HEK293 (cell line): ENCODE measurements at regions not wholly inside any gene's neighbourhood (a gene's known extent, or its start where the extent isn't known, plus 50 kb on each side); places are given as distances from the start of the nearest gene placed in this dataset.
A peak's percentile ranks its signal among the peaks of the same experiment; 100 is the strongest.
"Not testable (repeated sequence)": the region's sequence is repeated elsewhere in the genome, so short reads cannot be mapped to it uniquely, and the experiment has no call there.

Source experiments
- CTCF ChIA-PET: fragments of 350-600 bp; formaldehyde crosslinking; extraction: SDS; loops from one replicate; lab custom pipeline; 2021; ENCODE audit warnings: antibody characterized with exemption; lab: Yijun Ruan, JAX
- POLR2A ChIA-PET: fragments of 300-600 bp; formaldehyde crosslinking; extraction: SDS; loops from one replicate; lab custom pipeline; 2020; ENCODE audit warnings: antibody characterized with exemption, inconsistent platforms; lab: Yijun Ruan, JAX
- H3K27ac ChIP-seq: fragments of 200-500 bp; sonication (Bioruptor generic); 2 replicates; pipeline ENCODE4 v1.5.1; 2014; ENCODE audit warnings: low read depth, low read length, control low read depth, inconsistent platforms; ENCODE audit errors: extremely low read depth
- H3K36me3 ChIP-seq, 2 experiments: fragments of 200-500 bp in 1 of 2; sonication (Bioruptor generic) in 1 of 2; 1 replicate in 1 of 2; 2 replicates in 1 of 2; pipeline ENCODE4 v1.5.1; 2014 to 2017; ENCODE audit warnings: inconsistent platforms in 2 of 2, low read length in 2 of 2; ENCODE audit not compliant: control insufficient read depth in 2 of 2, insufficient read depth in 1 of 2
- H3K4me1 ChIP-seq: fragments of 200-500 bp; sonication (Bioruptor generic); 2 replicates; pipeline ENCODE4 v1.5.1; 2014; ENCODE audit warnings: mild to moderate bottlenecking, low read length, inconsistent platforms; ENCODE audit not compliant: control insufficient read depth, insufficient read depth
- H3K4me3 ChIP-seq: 2 replicates; pipeline ENCODE4 v1.5.1; 2011; ENCODE audit warnings: low read depth, mild to moderate bottlenecking, control low read depth, low read length, moderate library complexity
- H3K9me3 ChIP-seq: fragments of 200-500 bp; sonication (Bioruptor generic); 2 replicates; pipeline ENCODE4 v1.5.1; 2014; ENCODE audit warnings: low read depth, low read length, inconsistent platforms; ENCODE audit not compliant: control insufficient read depth, insufficient read depth
- GLIS2 ChIP-seq: fragments of 450-650 bp; formaldehyde crosslinking; IDR thresholded peaks from 2 replicates; pipeline ENCODE4 v1.5.1; 2016; ENCODE audit warnings: missing biosample characterization, missing genetic modification characterization
- IKZF3 ChIP-seq: fragments of 450-650 bp; IDR thresholded peaks from 2 replicates; pipeline ENCODE4 v1.5.0; 2018; ENCODE audit warnings: missing biosample characterization, mild to moderate bottlenecking, missing genetic modification characterization, moderate library complexity
- OVOL3 ChIP-seq: fragments of 450-650 bp; formaldehyde crosslinking; IDR thresholded peaks from 2 replicates; pipeline ENCODE4 v1.5.1; 2016; ENCODE audit warnings: missing biosample characterization, missing genetic modification characterization
- SETDB1 ChIP-seq: IDR thresholded peaks from one replicate; pipeline ENCODE4 v1.6.1; 2017; ENCODE audit warnings: mild to moderate bottlenecking, low read length, moderate library complexity, mixed read lengths; ENCODE audit not compliant: insufficient read length
- ZNF132 ChIP-seq: fragments of 450-650 bp; formaldehyde crosslinking; IDR thresholded peaks from 2 replicates; pipeline ENCODE4 v1.5.1; 2017; ENCODE audit warnings: missing biosample characterization, missing genetic modification characterization, borderline replicate concordance
- ZNF157 ChIP-seq: fragments of 450-650 bp; formaldehyde crosslinking; IDR thresholded peaks from 2 replicates; pipeline ENCODE4 v1.5.1; 2016; ENCODE audit warnings: missing biosample characterization, missing genetic modification characterization
- ZNF202 ChIP-seq: fragments of 450-650 bp; formaldehyde crosslinking; IDR thresholded peaks from 2 replicates; pipeline ENCODE4 v1.5.1; 2016; ENCODE audit warnings: missing biosample characterization, missing genetic modification characterization, borderline replicate concordance
- ZNF23 ChIP-seq: fragments of 450-650 bp; formaldehyde crosslinking; IDR thresholded peaks from 2 replicates; pipeline ENCODE4 v1.5.1; 2016; ENCODE audit warnings: missing biosample characterization, missing genetic modification characterization, borderline replicate concordance
- ZNF266 ChIP-seq: fragments of 450-650 bp; formaldehyde crosslinking; IDR thresholded peaks from 2 replicates; pipeline ENCODE4 v1.5.1; 2016; ENCODE audit warnings: missing biosample characterization, missing genetic modification characterization, low read depth
- ZNF521 ChIP-seq: fragments of 450-650 bp; formaldehyde crosslinking; IDR thresholded peaks from 2 replicates; pipeline ENCODE4 v1.5.1; 2017; ENCODE audit warnings: missing biosample characterization, mild to moderate bottlenecking, missing genetic modification characterization
- ZNF529 ChIP-seq: fragments of 450-650 bp; formaldehyde crosslinking; IDR thresholded peaks from 2 replicates; pipeline ENCODE4 v1.5.1; 2017; ENCODE audit warnings: missing genetic modification characterization, missing biosample characterization; ENCODE audit not compliant: insufficient replicate concordance
- ZNF596 ChIP-seq: fragments of 450-650 bp; IDR thresholded peaks from 2 replicates; pipeline ENCODE4 v1.5.0; 2018; ENCODE audit warnings: missing biosample characterization, mild to moderate bottlenecking, missing genetic modification characterization, moderate library complexity
- ZNF626 ChIP-seq: fragments of 450-650 bp; sonication (Bioruptor Pico); formaldehyde crosslinking; IDR thresholded peaks from 2 replicates; pipeline ENCODE4 v1.5.1; 2018; ENCODE audit warnings: missing biosample characterization, missing genetic modification characterization, inconsistent platforms
- ZNF629 ChIP-seq: fragments of 450-650 bp; formaldehyde crosslinking; IDR thresholded peaks from 2 replicates; pipeline ENCODE4 v1.5.1; 2017; ENCODE audit warnings: missing biosample characterization, missing genetic modification characterization
- ZNF776 ChIP-seq: fragments of 450-650 bp; formaldehyde crosslinking; IDR thresholded peaks from 2 replicates; pipeline ENCODE4 v1.5.0; 2017; ENCODE audit warnings: missing biosample characterization, missing genetic modification characterization, borderline replicate concordance
- ZXDB ChIP-seq: fragments of 450-650 bp; formaldehyde crosslinking; IDR thresholded peaks from 2 replicates; pipeline ENCODE4 v1.5.1; 2016; ENCODE audit warnings: missing biosample characterization, missing genetic modification characterization
- TF ChIP-seq, protein P1 (sequence below): fragments of 450-650 bp; formaldehyde crosslinking; IDR thresholded peaks from 2 replicates; pipeline ENCODE4 v1.5.1; 2016; ENCODE audit warnings: missing biosample characterization, missing genetic modification characterization
- TF ChIP-seq, protein P2 (sequence below): fragments of 450-650 bp; formaldehyde crosslinking; IDR thresholded peaks from 2 replicates; pipeline ENCODE4 v1.5.1; 2017; ENCODE audit warnings: missing biosample characterization, missing genetic modification characterization

DNA sequence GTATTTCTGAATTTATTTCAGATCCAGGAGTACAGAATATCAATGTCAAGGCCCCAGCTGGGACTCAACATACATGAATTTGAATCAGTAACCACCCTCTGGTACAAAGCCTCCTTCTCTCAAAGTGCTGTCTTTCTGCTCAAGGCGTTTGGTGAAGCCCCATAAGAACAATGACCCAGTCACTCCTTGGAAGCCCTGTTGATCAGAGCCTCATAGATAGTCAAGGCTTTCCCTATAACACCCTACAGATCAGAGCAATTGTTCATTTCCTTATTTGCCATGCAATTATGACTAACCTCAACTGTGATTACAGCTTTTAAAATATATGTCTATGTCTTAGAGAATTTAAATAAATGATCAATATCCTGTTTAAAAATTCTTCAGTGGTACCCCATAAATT is 159.1 kb upstream of the CREB1 start (continued):
- TF ChIP-seq OVOL3 (tag by site-specific recombination) (no peak), ZNF132 (tag by site-specific recombination) (no peak)

DNA sequence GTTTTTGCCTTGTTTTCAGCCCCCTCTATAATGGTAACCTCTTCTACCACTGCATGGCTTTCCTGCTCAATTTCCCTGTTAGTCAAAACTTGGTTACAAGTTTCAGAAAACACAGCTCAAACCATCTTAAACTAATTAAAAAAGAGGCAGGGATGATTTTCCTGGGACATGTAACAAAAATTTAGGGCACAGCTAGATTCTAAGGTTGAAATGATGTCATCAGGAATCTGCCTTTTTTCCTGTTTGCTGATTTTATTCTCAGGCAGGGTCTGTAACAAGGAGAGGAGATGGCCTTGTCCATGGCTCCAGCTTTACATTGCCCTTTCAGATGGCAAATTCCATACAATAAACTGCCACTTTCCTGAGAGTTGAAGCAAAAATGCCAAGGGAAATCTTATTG is 157.9 kb upstream of the CREB1 start:
- no peaks in the 10 kb centered on the region for H3K4me1 ChIP-seq
- no peaks in the 10 kb centered on the region for H3K36me3 ChIP-seq
- ChIA-PET POLR2A (no interaction called here), CTCF (no interaction called here)
- no peak overlapping the region for H3K4me3 ChIP-seq
- no peak for TF ChIP-seq ZNF521 (tag by site-specific recombination)
- no peak for TF ChIP-seq ZNF23 (tag by site-specific recombination)
- no peak for TF ChIP-seq ZNF266 (tag by site-specific recombination)
- TF ChIP-seq ZNF596: no peak
- TF ChIP-seq ZNF629: no peak
- TF ChIP-seq ZXDB (tag by site-specific recombination): no peak
- TF ChIP-seq, protein P1, sequence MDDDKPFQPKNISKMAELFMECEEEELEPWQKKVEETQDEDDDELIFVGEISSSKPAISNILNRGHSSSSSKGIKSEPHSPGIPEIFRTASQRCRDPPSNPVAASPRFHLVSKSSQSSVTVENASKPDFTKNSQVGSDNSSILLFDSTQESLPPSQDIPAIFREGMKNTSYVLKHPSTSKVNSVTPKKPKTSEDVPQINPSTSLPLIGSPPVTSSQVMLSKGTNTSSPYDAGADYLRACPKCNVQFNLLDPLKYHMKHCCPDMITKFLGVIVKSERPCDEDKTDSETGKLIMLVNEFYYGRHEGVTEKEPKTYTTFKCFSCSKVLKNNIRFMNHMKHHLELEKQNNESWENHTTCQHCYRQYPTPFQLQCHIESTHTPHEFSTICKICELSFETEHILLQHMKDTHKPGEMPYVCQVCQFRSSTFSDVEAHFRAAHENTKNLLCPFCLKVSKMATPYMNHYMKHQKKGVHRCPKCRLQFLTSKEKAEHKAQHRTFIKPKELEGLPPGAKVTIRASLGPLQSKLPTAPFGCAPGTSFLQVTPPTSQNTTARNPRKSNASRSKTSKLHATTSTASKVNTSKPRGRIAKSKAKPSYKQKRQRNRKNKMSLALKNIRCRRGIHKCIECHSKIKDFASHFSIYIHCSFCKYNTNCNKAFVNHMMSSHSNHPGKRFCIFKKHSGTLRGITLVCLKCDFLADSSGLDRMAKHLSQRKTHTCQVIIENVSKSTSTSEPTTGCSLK (tag by site-specific recombination): no peak
- no peak overlapping the region for H3K27ac ChIP-seq
- H3K9me3 ChIP-seq: no peaks in the 10 kb centered on the region

DNA sequence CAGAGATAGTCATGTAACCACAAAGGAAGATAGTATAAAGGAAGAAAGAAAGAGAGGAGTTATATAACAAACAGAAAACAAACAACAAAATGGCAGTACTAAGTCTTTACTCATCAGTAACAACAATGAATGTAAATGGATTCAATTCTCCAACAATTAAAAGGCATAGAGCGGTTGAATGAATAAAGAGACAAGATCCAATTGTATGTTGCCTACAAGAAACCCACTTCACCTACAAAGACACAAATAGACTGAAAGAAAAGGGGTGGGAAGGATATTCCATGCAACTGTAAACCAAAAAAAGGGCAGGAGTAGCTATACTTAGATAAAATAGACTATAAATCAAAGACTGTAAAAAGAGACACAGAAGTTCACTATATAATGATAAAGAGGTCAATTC is 157.3 kb upstream of the CREB1 start:
- ChIA-PET POLR2A (no interaction called here), CTCF (no interaction called here)
- no peaks in the 10 kb centered on the region for H3K36me3 ChIP-seq
- H3K4me3 ChIP-seq: no peak overlapping the region
- TF ChIP-seq ZNF529 (tag by site-specific recombination): peak; percentile 65
- TF ChIP-seq OVOL3 (tag by site-specific recombination): no peak
- peak; percentile 69 for TF ChIP-seq SETDB1
- TF ChIP-seq ZNF157 (tag by site-specific recombination): no peak
- no peaks in the 10 kb centered on the region for H3K4me1 ChIP-seq
- no peaks in the 10 kb centered on the region for H3K9me3 ChIP-seq
- no peak overlapping the region for H3K27ac ChIP-seq

DNA sequence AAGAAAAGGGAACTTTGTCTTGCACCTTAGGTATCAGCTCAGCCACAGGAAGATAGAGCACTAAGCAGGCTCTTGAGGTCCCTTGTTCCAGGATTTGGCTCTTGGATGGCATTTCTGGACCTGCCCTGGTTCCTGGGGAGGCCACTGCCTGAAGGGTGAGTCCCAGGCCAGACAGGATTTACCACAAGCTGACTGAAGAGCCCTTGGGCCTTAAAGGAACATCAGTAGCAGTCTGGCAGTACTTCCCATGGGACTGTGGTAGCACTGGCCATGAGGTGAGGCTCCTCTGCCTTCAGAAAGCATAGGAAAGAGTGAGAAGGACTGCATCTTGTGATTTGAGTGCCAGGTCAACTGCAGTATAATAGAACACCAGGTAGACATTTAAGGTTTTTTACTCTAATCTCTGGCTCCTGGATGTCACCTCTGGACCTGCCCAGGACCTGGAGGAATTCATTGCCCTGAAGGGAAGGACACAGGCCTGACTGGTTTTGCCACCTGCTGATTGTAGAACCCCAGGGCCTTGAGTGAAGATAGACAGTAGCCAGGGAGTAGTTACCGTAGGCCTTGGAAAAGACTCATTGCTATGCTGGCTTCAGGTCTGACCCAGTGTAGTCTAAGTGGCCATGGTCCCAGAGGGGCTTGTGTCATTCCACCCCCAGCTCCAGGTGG is 154.4 kb upstream of the CREB1 start:
- CTCF ChIA-PET: interaction anchor here (0.6 to 0.7 kb wide), 2 partner anchors 697 to 786 kb away, joined by 3 to 4 read pairs; no protein-coding TSS in a partner anchor
- POLR2A ChIA-PET: no interaction called here

DNA sequence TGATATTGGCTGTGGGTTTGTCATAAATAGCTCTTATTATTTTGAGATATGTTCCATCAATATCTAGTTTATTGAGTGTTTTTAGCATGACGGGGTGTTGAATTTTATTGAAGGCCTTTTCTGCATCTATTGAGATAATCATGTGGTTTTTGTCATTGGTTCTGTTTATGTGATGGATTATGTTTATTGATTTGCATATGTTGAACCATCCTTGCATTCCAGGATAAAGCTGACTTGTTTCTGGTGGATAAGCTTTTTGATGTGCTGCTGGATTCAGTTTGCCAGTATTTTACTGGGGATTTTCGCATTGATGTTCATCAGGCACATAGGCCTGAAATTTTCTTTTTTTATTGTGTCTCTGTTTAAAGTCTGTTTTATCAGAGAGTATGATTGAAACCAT is 151.1 kb upstream of the CREB1 start:
- CTCF ChIA-PET, POLR2A ChIA-PET: not testable (repeated sequence)

More for the DNA sequence above, 154.4 kb upstream of the CREB1 start:
- TF ChIP-seq GLIS2: no peak
- no peak for TF ChIP-seq ZNF626 (tag by site-specific recombination)
- TF ChIP-seq, protein P2, sequence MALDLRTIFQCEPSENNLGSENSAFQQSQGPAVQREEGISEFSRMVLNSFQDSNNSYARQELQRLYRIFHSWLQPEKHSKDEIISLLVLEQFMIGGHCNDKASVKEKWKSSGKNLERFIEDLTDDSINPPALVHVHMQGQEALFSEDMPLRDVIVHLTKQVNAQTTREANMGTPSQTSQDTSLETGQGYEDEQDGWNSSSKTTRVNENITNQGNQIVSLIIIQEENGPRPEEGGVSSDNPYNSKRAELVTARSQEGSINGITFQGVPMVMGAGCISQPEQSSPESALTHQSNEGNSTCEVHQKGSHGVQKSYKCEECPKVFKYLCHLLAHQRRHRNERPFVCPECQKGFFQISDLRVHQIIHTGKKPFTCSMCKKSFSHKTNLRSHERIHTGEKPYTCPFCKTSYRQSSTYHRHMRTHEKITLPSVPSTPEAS: no peak
- no peak for TF ChIP-seq ZNF202 (tag by site-specific recombination)
- TF ChIP-seq IKZF3: no peak
- no peak for TF ChIP-seq ZNF776 (tag by site-specific recombination)
- Histone ChIP-seq H3K4me1 (no peaks in the 10 kb centered on the region), H3K27ac (no peak overlapping the region), H3K9me3 (no peaks in the 10 kb centered on the region), H3K4me3 (no peak overlapping the region), H3K36me3 (no peaks in the 10 kb centered on the region)

More for the DNA sequence above, 151.1 kb upstream of the CREB1 start:
- H3K4me3 ChIP-seq, H3K36me3 ChIP-seq, H3K4me1 ChIP-seq, H3K27ac ChIP-seq, H3K9me3 ChIP-seq: not testable (repeated sequence)
